GM23338 (cell line): ENCODE measurements at regions not wholly inside any gene's neighbourhood (a gene's known extent, or its start where the extent isn't known, plus 50 kb on each side); places are given as distances from the start of the nearest gene placed in this dataset.

ENCODE experiments used
- ATAC-seq: fragments of 200-7000 bp; cut with Tn5 transposase; 3 replicates; pipeline ENCODE4 v1.9.1; 2020
- DNase-seq: peaks from one replicate; pipeline ENCODE4 v3.0.0-alpha.2; 2015; ENCODE audit warnings: low spot score
- H2AFZ ChIP-seq: fragments of 200-600 bp; sonication (generic); 2 replicates; pipeline ENCODE4 v1.8.0; 2016; ENCODE audit warnings: antibody characterized with exemption, mild to moderate bottlenecking, moderate library complexity
- H3F3A ChIP-seq: fragments of 200-600 bp; sonication (generic); replicated peaks from 2 replicates; pipeline ENCODE4 v1.8.0; 2017; ENCODE audit warnings: antibody characterized with exemption, mixed run types, low read depth
- H3K27ac ChIP-seq: fragments of 200-600 bp; sonication (generic); 2 replicates; pipeline ENCODE4 v1.6.1; 2016; ENCODE audit warnings: low read depth
- H3K27me3 ChIP-seq: fragments of 200-600 bp; sonication (generic); 2 replicates; pipeline ENCODE4 v1.8.0; 2016; ENCODE audit warnings: mild to moderate bottlenecking, mixed run types, moderate library complexity; ENCODE audit not compliant: insufficient read depth
- H3K36me3 ChIP-seq: fragments of 200-600 bp; sonication (generic); 2 replicates; pipeline ENCODE4 v1.8.0; 2016; ENCODE audit warnings: mild to moderate bottlenecking; ENCODE audit not compliant: insufficient read depth
- H3K4me1 ChIP-seq: fragments of 200-600 bp; sonication (generic); 2 replicates; pipeline ENCODE4 v1.8.0; 2016; ENCODE audit warnings: mild to moderate bottlenecking, moderate library complexity; ENCODE audit not compliant: insufficient read depth
- H3K4me2 ChIP-seq: fragments of 200-600 bp; sonication (generic); 2 replicates; pipeline ENCODE4 v1.7.1; 2017; ENCODE audit warnings: mixed run types
- H3K4me3 ChIP-seq: fragments of 200-600 bp; sonication (generic); 2 replicates; pipeline ENCODE4 v1.6.1; 2016; ENCODE audit warnings: mixed run types
- H3K79me2 ChIP-seq: fragments of 200-600 bp; sonication (generic); replicated peaks from 2 replicates; pipeline ENCODE4 v1.8.0; 2017; ENCODE audit warnings: mild to moderate bottlenecking; ENCODE audit not compliant: insufficient read depth
- H3K9me2 ChIP-seq: fragments of 200-600 bp; sonication (generic); 2 replicates; pipeline ENCODE4 v1.8.0; 2017; ENCODE audit not compliant: insufficient read depth
- H4K20me1 ChIP-seq: fragments of 200-600 bp; sonication (generic); replicated peaks from 2 replicates; pipeline ENCODE4 v1.8.0; 2017; ENCODE audit warnings: mild to moderate bottlenecking; ENCODE audit not compliant: insufficient read depth
- H3K27ac Mint-ChIP-seq: 2 replicates; pipeline ENCODE4 v1.8.0; 2020; ENCODE audit warnings: inconsistent platforms, mild to moderate bottlenecking, moderate library complexity, mixed read lengths
- H3K27me3 Mint-ChIP-seq: 3 replicates; pipeline ENCODE4 v1.8.0; 2022; ENCODE audit warnings: low read depth, mild to moderate bottlenecking, moderate library complexity, mixed read lengths, inconsistent platforms; ENCODE audit not compliant: insufficient read depth, poor library complexity
- H3K36me3 Mint-ChIP-seq: 3 replicates; pipeline ENCODE4 v1.8.0; 2021; ENCODE audit warnings: low read depth, mild to moderate bottlenecking, inconsistent platforms, moderate library complexity, mixed read lengths
- H3K4me1 Mint-ChIP-seq: 3 replicates; pipeline ENCODE4 v1.8.0; 2020; ENCODE audit warnings: mild to moderate bottlenecking, inconsistent platforms, mixed read lengths
- H3K4me3 Mint-ChIP-seq: 3 replicates; pipeline ENCODE4 v1.8.0; 2021; ENCODE audit warnings: moderate library complexity, mild to moderate bottlenecking, inconsistent platforms, mixed read lengths
- H3K9me3 Mint-ChIP-seq: 3 replicates; pipeline ENCODE4 v1.8.0; 2020; ENCODE audit warnings: moderate library complexity, mild to moderate bottlenecking, inconsistent platforms, mixed read lengths
- CREB1 ChIP-seq: fragments of 250-450 bp; sonication (Bioruptor Pico); IDR thresholded peaks from 2 replicates; pipeline ENCODE4 v1.5.0; 2020; ENCODE audit warnings: low read depth, mild to moderate bottlenecking, moderate library complexity
- EZH2 ChIP-seq: fragments of 200-600 bp; sonication (generic); IDR thresholded peaks from one replicate; pipeline ENCODE4 v1.8.0; 2017; ENCODE audit warnings: antibody characterized with exemption, mild to moderate bottlenecking, low read depth; ENCODE audit not compliant: unreplicated experiment
- EZH2phosphoT487 ChIP-seq: fragments of 200-600 bp; sonication (generic); IDR thresholded peaks from one replicate; pipeline ENCODE4 v1.8.1; 2018; ENCODE audit warnings: antibody characterized with exemption; ENCODE audit not compliant: unreplicated experiment
- JUNB ChIP-seq: IDR thresholded peaks from one replicate; pipeline ENCODE4 v1.6.1; 2016; ENCODE audit warnings: antibody characterized with exemption; ENCODE audit not compliant: unreplicated experiment
- POLR2AphosphoS5 ChIP-seq: IDR thresholded peaks from 2 replicates; pipeline ENCODE4 v1.6.1; 2016; ENCODE audit warnings: antibody characterized with exemption, low read depth
- STAT1 ChIP-seq: IDR thresholded peaks from one replicate; pipeline ENCODE4 v1.6.1; 2016; ENCODE audit warnings: antibody characterized with exemption; ENCODE audit not compliant: unreplicated experiment
- ZNF114 ChIP-seq: fragments of 250-450 bp; sonication (Bioruptor Pico); IDR thresholded peaks from 2 replicates; pipeline ENCODE4 v1.5.0; 2020; ENCODE audit warnings: mild to moderate bottlenecking, moderate library complexity
- TF ChIP-seq, protein P1 (sequence below), 2 experiments: fragments of 200-600 bp in 1 of 2; sonication (generic) in 1 of 2; conservative IDR thresholded peaks; 2 replicates each; pipeline versions ENCODE4 v1.5.1 to v1.6.1; 2016 to 2017; ENCODE audit warnings: antibody characterized with exemption in 2 of 2, low read depth in 2 of 2, mild to moderate bottlenecking in 2 of 2, moderate library complexity in 1 of 2
- TF ChIP-seq, protein P2 (sequence below): IDR thresholded peaks from one replicate; pipeline ENCODE4 v1.6.1; 2018; ENCODE audit warnings: antibody characterized with exemption; ENCODE audit not compliant: unreplicated experiment
- TF ChIP-seq, protein P3 (sequence below): IDR thresholded peaks from 2 replicates; pipeline ENCODE4 v1.6.1; 2016; ENCODE audit warnings: antibody characterized with exemption

DNA sequence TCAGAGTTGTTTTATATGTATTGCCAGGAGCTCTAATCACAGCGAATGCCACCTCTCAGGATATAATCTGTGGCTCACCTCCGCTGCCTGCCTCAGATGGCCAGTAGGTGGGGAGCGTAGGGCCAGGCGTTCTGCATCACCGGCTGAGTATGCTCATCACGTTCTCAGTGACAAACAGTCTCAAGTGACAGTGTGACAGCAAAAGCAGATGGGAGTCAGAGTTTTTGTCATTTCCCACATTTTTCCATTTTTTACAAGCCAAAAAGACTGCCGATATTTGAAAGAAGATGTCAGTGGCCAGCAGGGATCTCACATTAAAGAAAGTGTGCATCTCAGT, 208.7 kb downstream of the ALDH8A1 start:
- peak; percentile 52 for DNase-seq

DNA sequence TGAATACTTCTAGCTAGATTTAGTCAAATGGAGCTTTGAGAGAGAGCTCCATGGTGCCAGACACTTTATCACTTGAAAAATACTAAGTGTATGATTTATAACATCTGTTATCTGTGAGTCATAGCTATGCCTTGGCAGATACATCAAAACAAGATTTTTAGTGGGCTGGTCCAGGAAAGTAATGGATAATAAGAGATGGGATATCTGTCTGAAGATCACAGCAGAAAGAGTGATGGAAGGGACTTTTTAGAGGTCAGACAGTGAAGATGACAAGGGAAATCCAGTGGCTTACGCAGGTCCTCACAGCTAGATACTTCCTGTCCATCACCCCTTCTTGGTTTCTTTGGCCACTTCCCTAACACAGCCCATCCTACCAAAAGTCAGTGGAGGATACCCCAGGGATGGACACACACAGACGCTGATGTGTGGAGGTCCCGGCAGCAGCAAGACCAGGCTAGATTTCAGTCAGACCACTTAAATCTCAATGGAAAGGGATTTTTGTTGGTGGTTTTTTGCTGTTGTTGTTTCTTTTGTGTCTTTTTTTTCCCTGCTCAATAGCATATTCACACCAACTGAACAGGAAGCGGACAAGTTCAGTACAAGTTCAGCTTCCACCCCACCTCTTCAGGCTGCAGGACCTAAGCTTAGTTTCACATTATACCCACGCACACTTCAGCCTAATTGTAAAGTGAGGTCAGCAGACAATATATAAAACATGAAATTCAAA, 209.3 kb downstream of the ALDH8A1 start:
- H3F3A ChIP-seq = no peaks in the 10 kb centered on the region
- TF ChIP-seq POLR2AphosphoS5 (no peak), CREB1 (no peak), ZNF114 (no peak), EZH2 (no peak), STAT1 (no peak)
- no peaks in the 10 kb centered on the region for H4K20me1 ChIP-seq
- Mint-ChIP-seq H3K27ac (no peak overlapping the region), H3K9me3 (no peaks in the 10 kb centered on the region), H3K36me3 (no peaks in the 10 kb centered on the region), H3K27me3 (no peaks in the 10 kb centered on the region), H3K4me1 (peaks cover 8% of the 10 kb centered on the region; the same call in 2 of the 3 replicates), H3K4me3 (no peak overlapping the region)
- no peak overlapping the region for H3K27ac ChIP-seq
- DNase-seq = no peak
- H3K4me1 ChIP-seq = peaks cover 5% of the 10 kb centered on the region; the same call in 1 of the 2 replicates
- H3K9me2 ChIP-seq = no peaks in the 10 kb centered on the region
- H3K4me3 ChIP-seq = no peak overlapping the region
- no peaks in the 10 kb centered on the region for H3K79me2 ChIP-seq
- H2AFZ ChIP-seq = no peak overlapping the region
- ATAC-seq = no peak
- H3K36me3 ChIP-seq = no peaks in the 10 kb centered on the region
- H3K4me2 ChIP-seq = no peak overlapping the region
- no peaks in the 10 kb centered on the region for H3K27me3 ChIP-seq

More for the DNA sequence above, 208.7 kb downstream of the ALDH8A1 start:
- H3K27me3 ChIP-seq = no peaks in the 10 kb centered on the region
- H2AFZ ChIP-seq = no peak overlapping the region
- H3K4me1 Mint-ChIP-seq = peaks cover 8% of the 10 kb centered on the region; the same call in 2 of the 3 replicates
- H3K9me2 ChIP-seq = no peaks in the 10 kb centered on the region
- peak; percentile 94 for ATAC-seq
- H4K20me1 ChIP-seq = no peaks in the 10 kb centered on the region
- no peaks in the 10 kb centered on the region for H3F3A ChIP-seq
- no peak overlapping the region for H3K27ac Mint-ChIP-seq
- H3K4me2 ChIP-seq = no peak overlapping the region
- no peak overlapping the region for H3K27ac ChIP-seq
- H3K4me3 ChIP-seq = no peak overlapping the region
- no peaks in the 10 kb centered on the region for H3K79me2 ChIP-seq
- TF ChIP-seq, protein P1, sequence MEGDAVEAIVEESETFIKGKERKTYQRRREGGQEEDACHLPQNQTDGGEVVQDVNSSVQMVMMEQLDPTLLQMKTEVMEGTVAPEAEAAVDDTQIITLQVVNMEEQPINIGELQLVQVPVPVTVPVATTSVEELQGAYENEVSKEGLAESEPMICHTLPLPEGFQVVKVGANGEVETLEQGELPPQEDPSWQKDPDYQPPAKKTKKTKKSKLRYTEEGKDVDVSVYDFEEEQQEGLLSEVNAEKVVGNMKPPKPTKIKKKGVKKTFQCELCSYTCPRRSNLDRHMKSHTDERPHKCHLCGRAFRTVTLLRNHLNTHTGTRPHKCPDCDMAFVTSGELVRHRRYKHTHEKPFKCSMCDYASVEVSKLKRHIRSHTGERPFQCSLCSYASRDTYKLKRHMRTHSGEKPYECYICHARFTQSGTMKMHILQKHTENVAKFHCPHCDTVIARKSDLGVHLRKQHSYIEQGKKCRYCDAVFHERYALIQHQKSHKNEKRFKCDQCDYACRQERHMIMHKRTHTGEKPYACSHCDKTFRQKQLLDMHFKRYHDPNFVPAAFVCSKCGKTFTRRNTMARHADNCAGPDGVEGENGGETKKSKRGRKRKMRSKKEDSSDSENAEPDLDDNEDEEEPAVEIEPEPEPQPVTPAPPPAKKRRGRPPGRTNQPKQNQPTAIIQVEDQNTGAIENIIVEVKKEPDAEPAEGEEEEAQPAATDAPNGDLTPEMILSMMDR (conservative IDR thresholded peaks at IDR 0.05; ENCODE audit: low read depth in 2 of 2) = peak; percentile 54 to 55
- TF ChIP-seq ZNF114 = no peak
- H3K36me3 ChIP-seq = no peaks in the 10 kb centered on the region
- H3K9me3 Mint-ChIP-seq = no peaks in the 10 kb centered on the region
- no peaks in the 10 kb centered on the region for H3K36me3 Mint-ChIP-seq
- no peak overlapping the region for H3K4me3 Mint-ChIP-seq
- H3K27me3 Mint-ChIP-seq = peaks cover under 1% of the 10 kb centered on the region
- H3K4me1 ChIP-seq = peaks cover 5% of the 10 kb centered on the region; the same call in 1 of the 2 replicates

DNA sequence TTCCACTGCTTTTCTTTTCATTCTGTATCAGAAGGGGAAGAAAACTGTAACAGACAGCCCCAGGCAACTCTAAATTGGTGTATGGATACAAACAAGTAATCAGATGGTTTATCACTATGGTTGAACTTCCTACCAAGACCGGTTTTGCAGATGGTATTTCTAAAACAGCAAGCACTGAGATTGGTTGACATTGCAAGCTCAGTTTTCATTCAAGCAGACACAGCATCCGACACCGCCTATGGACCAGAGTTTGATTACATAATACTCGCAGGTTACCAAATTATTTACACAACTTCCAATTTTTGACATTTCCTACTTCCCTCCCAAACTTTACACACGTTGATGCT, 209.9 kb downstream of the ALDH8A1 start:
- Histone ChIP-seq H3K4me2 (no peak overlapping the region), H3K27me3 (no peaks in the 10 kb centered on the region), H3K36me3 (no peaks in the 10 kb centered on the region), H3K79me2 (no peaks in the 10 kb centered on the region), H3K4me3 (no peak overlapping the region), H3F3A (no peaks in the 10 kb centered on the region), H2AFZ (no peak overlapping the region), H4K20me1 (no peaks in the 10 kb centered on the region), H3K9me2 (no peaks in the 10 kb centered on the region), H3K4me1 (peaks cover 5% of the 10 kb centered on the region; the same call in 1 of the 2 replicates), H3K27ac (no peak overlapping the region)
- peaks cover 8% of the 10 kb centered on the region; the same call in 2 of the 3 replicates for H3K4me1 Mint-ChIP-seq
- no peaks in the 10 kb centered on the region for H3K36me3 Mint-ChIP-seq
- H3K4me3 Mint-ChIP-seq = no peak overlapping the region
- H3K27ac Mint-ChIP-seq = no peak overlapping the region
- no peak for DNase-seq
- no peaks in the 10 kb centered on the region for H3K27me3 Mint-ChIP-seq
- H3K9me3 Mint-ChIP-seq = no peaks in the 10 kb centered on the region
- ATAC-seq = no peak
- TF ChIP-seq, protein P2, sequence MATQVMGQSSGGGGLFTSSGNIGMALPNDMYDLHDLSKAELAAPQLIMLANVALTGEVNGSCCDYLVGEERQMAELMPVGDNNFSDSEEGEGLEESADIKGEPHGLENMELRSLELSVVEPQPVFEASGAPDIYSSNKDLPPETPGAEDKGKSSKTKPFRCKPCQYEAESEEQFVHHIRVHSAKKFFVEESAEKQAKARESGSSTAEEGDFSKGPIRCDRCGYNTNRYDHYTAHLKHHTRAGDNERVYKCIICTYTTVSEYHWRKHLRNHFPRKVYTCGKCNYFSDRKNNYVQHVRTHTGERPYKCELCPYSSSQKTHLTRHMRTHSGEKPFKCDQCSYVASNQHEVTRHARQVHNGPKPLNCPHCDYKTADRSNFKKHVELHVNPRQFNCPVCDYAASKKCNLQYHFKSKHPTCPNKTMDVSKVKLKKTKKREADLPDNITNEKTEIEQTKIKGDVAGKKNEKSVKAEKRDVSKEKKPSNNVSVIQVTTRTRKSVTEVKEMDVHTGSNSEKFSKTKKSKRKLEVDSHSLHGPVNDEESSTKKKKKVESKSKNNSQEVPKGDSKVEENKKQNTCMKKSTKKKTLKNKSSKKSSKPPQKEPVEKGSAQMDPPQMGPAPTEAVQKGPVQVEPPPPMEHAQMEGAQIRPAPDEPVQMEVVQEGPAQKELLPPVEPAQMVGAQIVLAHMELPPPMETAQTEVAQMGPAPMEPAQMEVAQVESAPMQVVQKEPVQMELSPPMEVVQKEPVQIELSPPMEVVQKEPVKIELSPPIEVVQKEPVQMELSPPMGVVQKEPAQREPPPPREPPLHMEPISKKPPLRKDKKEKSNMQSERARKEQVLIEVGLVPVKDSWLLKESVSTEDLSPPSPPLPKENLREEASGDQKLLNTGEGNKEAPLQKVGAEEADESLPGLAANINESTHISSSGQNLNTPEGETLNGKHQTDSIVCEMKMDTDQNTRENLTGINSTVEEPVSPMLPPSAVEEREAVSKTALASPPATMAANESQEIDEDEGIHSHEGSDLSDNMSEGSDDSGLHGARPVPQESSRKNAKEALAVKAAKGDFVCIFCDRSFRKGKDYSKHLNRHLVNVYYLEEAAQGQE = no peak
- no peak for TF ChIP-seq JUNB
- no peak for TF ChIP-seq STAT1
- TF ChIP-seq ZNF114 = no peak
- TF ChIP-seq, protein P3, sequence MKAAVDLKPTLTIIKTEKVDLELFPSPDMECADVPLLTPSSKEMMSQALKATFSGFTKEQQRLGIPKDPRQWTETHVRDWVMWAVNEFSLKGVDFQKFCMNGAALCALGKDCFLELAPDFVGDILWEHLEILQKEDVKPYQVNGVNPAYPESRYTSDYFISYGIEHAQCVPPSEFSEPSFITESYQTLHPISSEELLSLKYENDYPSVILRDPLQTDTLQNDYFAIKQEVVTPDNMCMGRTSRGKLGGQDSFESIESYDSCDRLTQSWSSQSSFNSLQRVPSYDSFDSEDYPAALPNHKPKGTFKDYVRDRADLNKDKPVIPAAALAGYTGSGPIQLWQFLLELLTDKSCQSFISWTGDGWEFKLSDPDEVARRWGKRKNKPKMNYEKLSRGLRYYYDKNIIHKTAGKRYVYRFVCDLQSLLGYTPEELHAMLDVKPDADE = no peak
- no peak for TF ChIP-seq EZH2phosphoT487
